ENCODE measurements at regions not wholly inside any gene's neighbourhood (a gene's known extent, or its start where the extent isn't known, plus 50 kb on each side); places are given as distances from the start of the nearest gene placed in this dataset.

- Histone ChIP-seq H3K27me3 (ENCODE audit: insufficient read depth, low read depth, severe bottlenecking) (no peaks in the 10 kb centered on the region), H3K36me3 (no peaks in the 10 kb centered on the region), H3K4me3 (ENCODE audit: low read depth, low read length) (no peak overlapping the region), H3K27ac (no peak overlapping the region), H3K9me3 (ENCODE audit: severe bottlenecking) (no peaks in the 10 kb centered on the region)
- no peak for DNase-seq
- no peak for TF ChIP-seq CTCF (IDR thresholded peaks at IDR 0.05; ENCODE audit: low read depth, low read length)
Observed at GRCh38 chr5:82353522-82353921, 75.4 kb upstream of the RPS23 start.

GRCh38 chr5:82352146-82352791 lies 74.1 kb upstream of the RPS23 start:
- no peaks in the 10 kb centered on the region for H3K9me3 ChIP-seq (ENCODE audit: severe bottlenecking)
- no peak overlapping the region for H3K27ac ChIP-seq
- TF ChIP-seq CTCF (IDR thresholded peaks at IDR 0.05; ENCODE audit: low read depth, low read length), result no peak
- no peak for DNase-seq
- no peak overlapping the region for H3K4me3 ChIP-seq (ENCODE audit: low read depth, low read length)
- H3K36me3 ChIP-seq, result no peaks in the 10 kb centered on the region
- no peaks in the 10 kb centered on the region for H3K27me3 ChIP-seq (ENCODE audit: insufficient read depth, low read depth, severe bottlenecking)

- DNase-seq, result no peak
Observed at GRCh38 chr5:82351754-82352145, 73.6 kb upstream of the RPS23 start.

GRCh38 chr5:82351297-82351696 lies 73.1 kb upstream of the RPS23 start:
- Histone ChIP-seq H3K9me3 (ENCODE audit: severe bottlenecking) (no peaks in the 10 kb centered on the region), H3K36me3 (no peaks in the 10 kb centered on the region), H3K4me3 (ENCODE audit: low read depth, low read length) (no peak overlapping the region), H3K27me3 (ENCODE audit: insufficient read depth, low read depth, severe bottlenecking) (no peaks in the 10 kb centered on the region), H3K27ac (no peak overlapping the region)
- no peak for TF ChIP-seq CTCF (IDR thresholded peaks at IDR 0.05; ENCODE audit: low read depth, low read length)
- DNase-seq, result no peak

More at GRCh38 chr5:82351754-82352145, 73.6 kb upstream of the RPS23 start:
- H3K36me3 ChIP-seq, result no peaks in the 10 kb centered on the region
- H3K9me3 ChIP-seq (ENCODE audit: severe bottlenecking), result no peaks in the 10 kb centered on the region
- no peak overlapping the region for H3K27ac ChIP-seq
- H3K27me3 ChIP-seq (ENCODE audit: insufficient read depth, low read depth, severe bottlenecking), result no peaks in the 10 kb centered on the region
- peak; percentile 53 for TF ChIP-seq CTCF (IDR thresholded peaks at IDR 0.05; ENCODE audit: low read depth, low read length)
- no peak overlapping the region for H3K4me3 ChIP-seq (ENCODE audit: low read depth, low read length)

- Histone ChIP-seq H3K27me3 (ENCODE audit: insufficient read depth, low read depth, severe bottlenecking) (no peaks in the 10 kb centered on the region), H3K27ac (no peak overlapping the region), H3K9me3 (ENCODE audit: severe bottlenecking) (no peaks in the 10 kb centered on the region), H3K36me3 (no peaks in the 10 kb centered on the region), H3K4me3 (ENCODE audit: low read depth, low read length) (no peak overlapping the region)
- peak; percentile 84 for TF ChIP-seq CTCF (IDR thresholded peaks at IDR 0.05; ENCODE audit: low read depth, low read length)
- peak; percentile 67 for DNase-seq
Observed at GRCh38 chr5:82349652-82350051, 71.5 kb upstream of the RPS23 start.

Data from WERI-Rb-1 (cell line).